Right ventricle myocardium superior (tissue), 1 donor: ENCODE measurements at regions not wholly inside any gene's neighbourhood (a gene's known extent, or its start where the extent isn't known, plus 50 kb on each side); places are given as distances from the start of the nearest gene placed in this dataset.
"Not testable (repeated sequence)": the region's sequence is repeated elsewhere in the genome, so short reads cannot be mapped to it uniquely, and the experiment has no call there.

Experiments used
- ATAC-seq: fragments of 200-7000 bp; cut with Tn5 transposase; one replicate; pipeline ENCODE4 v1.9.1; 2020; ENCODE audit warnings: mild to moderate bottlenecking; ENCODE audit not compliant: poor library complexity
- DNase-seq: peaks from one replicate; pipeline ENCODE4 v3.0.0-alpha.2; 2020
- intact Hi-C: fragments of 100-400 bp; cut with DNase I; formaldehyde crosslinking; loops from one replicate; pipeline ENCODE4 v1.11.2; 2022
- donor health status: DM: no; HTN: yes; CAD: no; lungs with severe emphysema.

DNA sequence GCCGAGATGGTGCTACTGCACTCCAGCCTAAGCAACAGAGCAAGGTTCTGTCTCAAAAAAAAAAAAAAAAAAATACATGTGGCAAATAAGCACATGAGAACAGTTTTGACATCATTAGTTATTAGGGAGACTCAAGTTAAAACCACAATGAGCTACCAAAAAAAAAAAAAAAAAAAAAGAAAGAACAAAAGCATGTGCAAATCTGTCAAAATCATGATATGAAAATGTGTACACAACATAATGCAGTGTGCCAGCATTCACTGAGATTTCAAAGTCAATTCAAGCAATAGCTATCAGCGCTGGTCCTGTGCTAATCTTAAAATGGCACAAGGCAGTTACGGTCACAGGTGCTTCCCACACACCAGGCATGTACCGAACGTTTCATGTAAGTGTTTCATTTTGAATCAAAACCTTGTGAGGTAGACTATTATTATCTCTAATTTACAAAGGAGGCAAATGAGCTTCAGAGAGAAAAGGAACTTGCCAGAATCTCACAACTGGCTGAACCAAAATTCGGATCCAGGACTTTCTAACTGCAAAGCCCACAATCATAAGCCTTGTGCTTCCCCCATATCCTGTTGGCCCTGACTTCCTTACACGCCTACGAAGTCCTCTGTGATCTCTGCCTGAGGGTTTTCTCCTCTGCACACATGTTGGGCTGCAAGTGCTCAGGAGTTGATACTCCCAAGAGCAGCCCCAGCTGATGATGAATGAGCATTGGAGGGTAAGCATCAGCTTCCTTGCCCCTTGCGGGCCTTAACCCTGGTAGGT lies 200.1 kb upstream of the PROK2 start:
- intact Hi-C loops = no loop called here
- no peak for DNase-seq
- ATAC-seq = no peak

DNA sequence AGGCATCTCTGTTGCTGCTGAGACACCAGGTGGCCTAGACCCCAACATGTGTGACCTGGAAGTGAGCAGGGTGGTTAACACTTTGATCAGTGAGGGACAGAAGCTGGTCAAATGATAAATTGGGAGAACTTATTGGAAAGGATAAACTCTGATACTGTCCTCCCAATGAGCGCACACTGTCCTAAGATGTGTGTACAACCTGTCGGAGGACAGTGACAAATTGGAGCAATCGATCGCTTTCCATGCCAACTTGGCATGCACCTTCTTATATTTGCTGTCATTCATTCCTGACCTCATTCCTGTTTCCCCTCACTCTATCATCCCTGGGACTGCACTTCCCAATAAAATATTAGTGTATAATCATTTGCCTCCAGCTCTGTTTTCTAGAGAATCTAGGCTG lies 198.7 kb upstream of the PROK2 start:
- ATAC-seq (no peak), DNase-seq (no peak)
- intact Hi-C loops = no loop called here

DNA sequence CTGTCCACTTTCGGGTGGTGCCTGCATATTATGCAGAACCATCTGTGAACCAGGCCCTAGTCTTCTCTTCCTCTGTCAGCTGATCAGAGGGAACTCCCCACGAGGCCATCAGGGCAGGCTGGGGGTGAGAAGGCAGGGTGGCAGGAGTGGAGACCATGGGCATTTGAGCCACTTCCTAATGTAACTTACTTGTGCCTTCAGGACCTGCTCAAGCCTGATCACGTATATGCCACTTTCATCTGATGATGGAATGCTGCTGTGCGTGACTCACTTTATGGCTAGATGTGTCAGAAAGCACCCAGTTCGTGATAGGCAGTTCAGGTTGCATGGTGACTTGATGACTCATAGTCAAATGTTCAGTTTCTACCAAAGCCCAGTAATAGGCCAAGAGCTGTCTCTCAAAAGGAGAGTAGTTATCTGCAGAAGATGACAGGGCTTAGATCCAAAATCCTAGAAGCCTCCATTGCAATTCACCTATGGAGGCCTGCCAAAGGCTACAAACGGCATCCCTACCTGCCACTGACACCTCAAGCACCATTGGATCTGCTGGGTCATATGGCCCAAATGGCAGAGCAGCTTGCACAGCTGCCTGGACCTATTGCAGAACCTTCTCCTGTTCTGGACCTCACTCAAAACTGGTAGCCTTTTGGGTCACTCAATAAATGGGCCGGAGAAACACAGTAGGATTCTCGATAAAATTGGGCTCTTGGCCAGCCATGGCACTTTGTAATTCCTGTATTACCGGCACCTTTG lies 197.7 kb upstream of the PROK2 start:
- intact Hi-C loops, ATAC-seq, DNase-seq: not testable (repeated sequence)

DNA sequence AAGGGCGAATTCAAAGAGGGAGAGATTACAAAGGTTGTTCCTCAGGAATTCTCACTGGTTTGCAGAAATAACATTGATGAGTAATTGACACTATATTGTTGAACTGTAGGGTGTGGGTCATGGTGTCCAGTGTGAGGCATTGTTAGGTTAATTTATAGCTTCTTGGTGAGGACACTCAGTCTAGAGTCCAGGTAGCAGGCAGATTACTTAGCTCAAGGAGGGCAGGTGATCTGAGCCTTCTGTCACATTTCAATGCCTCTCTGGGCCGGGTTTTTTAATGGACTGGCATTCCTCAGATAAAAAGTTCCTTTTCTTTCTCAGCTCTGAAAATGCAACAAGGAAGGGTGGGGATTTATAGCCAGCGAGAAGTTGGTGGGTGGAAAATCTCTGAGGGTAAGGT lies 194.2 kb upstream of the PROK2 start:
- DNase-seq (no peak), ATAC-seq (no peak)
- intact Hi-C loops = no loop called here

DNA sequence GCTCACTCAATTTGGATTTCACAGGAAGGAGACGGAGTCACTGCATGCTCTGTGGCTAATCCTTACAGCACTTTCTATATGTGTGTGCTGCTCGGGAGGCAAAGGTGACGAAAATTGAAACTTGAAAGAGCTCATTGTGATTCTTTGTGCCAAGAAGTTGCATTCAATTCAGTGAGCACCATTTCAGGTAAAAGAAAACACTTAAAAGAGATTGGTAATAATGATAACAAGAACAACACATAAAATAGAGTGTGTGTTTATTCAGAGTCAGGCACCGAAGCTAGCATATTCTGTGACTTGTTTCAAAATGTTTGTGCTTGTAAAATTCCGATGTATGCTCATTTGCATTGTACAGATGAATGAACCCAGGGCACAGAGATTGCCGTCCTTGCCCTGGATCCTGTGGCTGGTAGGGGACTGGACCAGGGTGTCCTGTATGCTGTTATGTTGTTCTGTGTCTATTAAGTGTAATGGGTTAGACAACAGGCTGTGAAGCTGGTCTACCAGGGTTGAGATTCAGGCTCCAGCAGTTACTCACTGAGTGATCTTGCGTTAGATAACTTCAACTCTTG lies 193.3 kb upstream of the PROK2 start:
- ATAC-seq = no peak
- DNase-seq = no peak
- intact Hi-C loops = no loop called here

DNA sequence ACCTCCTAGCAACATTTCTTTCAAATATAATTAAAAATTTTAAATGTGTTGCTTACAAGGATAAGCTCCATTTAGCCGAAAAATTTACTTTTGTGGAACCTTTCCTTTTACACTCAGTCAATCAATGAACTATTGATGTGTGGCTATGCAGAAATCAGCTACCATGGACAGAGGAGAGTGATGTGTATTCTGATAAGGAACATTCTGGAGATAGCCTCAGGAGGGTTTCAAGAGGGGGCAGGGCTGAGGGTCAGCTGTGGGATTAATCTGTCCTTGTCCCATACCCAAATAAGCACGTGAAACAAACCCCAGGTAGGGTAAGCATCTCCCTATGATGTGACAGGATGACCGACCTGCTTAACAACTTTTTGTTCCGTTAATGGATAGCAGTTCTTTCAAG lies 192.6 kb upstream of the PROK2 start:
- intact Hi-C loops = no loop called here
- DNase-seq (no peak), ATAC-seq (no peak)

DNA sequence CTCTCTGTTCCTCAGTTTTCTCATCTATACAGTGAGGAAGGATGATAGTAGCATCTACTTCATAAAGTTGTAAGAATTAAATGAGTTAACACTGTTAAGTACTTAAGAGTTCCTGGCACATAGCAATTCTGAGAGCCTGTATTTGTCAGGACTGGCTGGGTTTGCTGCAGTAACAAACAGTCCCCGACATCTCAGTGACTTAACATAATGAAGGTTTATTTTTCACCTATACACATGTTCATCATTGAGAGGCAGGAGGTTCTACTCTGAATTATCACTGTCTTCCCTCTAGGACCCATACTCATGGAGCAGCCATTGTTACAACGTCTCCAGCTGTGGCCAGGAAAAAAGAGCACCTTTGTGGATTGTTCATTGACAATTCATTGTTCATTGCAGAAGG lies 190.6 kb upstream of the PROK2 start:
- DNase-seq = no peak
- no peak for ATAC-seq
- intact Hi-C loops = no loop called here

DNA sequence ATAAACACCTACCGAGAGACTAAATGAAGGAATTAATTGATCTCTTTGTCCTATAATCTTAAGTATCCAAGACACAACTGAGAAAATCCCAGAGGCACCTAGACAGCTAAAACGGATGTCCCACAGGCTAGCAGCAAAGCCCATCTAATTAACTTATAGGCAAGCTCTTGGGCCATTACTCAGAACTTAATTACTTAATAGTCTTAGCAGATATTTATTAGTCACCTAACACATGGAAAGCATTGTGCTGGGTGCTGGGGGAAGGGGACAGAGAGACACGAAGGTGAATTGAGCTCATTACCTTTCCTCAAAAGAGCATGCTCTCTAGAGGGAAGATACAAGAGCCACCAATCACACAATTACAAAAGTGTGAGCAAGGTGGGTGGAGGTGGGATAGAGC lies 189.8 kb upstream of the PROK2 start:
- intact Hi-C loops = no loop called here
- ATAC-seq (no peak), DNase-seq (no peak)

DNA sequence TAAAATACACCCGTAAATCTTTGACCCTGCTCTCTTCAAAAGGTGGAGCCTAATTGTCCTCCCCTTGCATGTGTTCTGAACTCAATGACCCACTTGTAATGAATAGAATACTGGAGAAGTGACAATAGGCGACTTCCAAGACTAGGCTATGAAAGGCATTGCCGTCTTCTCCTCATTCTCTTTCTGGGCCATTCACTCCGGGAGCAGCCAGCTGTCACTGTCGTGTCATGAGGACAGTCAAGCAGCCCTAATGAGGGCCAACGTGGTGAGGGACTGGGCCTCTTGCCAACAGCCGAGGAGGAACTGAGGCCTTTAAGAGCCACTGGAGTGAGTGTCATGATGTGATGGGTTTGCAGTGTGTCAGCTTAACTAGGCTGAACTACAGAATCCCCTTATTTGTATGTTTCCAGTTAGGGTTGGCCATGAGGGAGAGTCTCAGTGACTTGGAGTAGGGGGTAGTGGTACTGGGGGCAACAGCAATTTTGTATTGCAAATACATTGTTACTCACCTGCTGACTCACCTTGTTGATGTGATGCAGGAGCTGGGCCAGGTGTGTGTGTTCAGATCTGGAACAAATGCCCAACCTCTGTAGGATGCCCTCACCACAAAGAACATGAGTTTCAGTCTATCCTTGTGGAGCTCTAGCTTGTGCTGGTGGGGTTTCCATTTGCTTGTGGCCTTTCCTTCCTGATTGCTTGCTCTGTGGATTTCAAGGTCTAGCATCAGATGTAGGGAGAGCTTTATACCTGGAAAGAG lies 188.5 kb upstream of the PROK2 start:
- peak; percentile 49 for ATAC-seq
- DNase-seq = peak; percentile 62

DNA sequence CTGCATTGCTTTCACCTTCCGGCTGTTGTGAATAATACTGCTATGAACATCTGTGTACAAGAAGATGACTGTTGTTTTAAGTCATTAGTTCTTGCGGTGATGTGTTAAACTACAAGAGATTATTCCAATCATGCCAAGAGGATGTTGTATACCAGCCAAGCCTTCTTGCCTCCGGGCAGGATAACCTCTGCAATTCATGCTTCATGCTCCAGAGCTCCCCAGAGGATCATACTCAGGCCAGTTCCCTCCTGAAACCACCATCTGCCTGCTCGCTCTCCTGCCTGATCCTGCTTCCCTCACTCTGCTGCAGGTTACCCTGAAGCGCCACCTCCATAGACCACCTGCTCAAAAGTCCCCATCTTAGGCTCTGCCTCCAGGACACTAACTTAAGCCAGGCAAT lies 187.1 kb upstream of the PROK2 start:
- DNase-seq (no peak), ATAC-seq (no peak)
- intact Hi-C loops = no loop called here

More for the DNA sequence above, 188.5 kb upstream of the PROK2 start:
- intact Hi-C loops = no loop called here

DNA sequence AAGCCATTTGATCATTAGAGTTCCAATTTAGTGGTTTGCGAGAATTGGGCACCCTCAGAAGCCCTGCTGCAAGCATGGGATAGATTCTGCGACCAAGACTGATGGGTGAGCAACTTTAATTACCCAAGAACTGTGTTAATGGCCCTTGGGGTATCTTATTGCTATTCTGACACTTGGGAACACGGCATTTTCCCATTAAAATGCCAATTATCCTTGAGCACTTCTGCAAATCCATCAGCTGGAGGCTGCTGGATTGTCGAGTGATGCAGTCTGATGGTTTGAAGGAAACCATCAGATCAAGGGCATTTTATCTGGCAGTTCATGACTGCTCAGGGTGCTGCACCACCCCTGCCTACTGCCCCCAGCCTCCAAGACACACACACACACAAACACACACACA lies 183.6 kb upstream of the PROK2 start:
- DNase-seq = no peak
- no peak for ATAC-seq
- intact Hi-C loops = no loop called here

DNA sequence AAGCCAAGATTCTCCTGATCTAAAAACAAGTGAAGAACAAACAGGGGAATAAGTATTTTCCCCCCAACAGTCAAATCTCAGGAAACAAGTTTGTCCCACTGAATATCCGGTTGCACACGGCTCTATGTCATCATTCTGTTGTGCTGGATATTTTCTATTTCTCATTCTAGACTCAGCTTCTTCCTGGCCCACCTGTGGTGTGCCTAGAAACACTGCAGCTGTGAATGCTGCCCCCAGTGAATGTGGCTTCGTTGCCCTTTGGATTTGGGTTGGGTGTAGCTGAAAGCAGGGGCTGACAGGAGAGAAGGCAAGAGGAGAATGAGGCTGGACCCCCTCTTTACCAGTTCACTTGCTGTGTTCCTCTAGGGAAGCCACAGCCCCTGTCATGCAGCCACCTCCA lies 181.2 kb upstream of the PROK2 start:
- intact Hi-C loops = no loop called here
- ATAC-seq (no peak), DNase-seq (no peak)

DNA sequence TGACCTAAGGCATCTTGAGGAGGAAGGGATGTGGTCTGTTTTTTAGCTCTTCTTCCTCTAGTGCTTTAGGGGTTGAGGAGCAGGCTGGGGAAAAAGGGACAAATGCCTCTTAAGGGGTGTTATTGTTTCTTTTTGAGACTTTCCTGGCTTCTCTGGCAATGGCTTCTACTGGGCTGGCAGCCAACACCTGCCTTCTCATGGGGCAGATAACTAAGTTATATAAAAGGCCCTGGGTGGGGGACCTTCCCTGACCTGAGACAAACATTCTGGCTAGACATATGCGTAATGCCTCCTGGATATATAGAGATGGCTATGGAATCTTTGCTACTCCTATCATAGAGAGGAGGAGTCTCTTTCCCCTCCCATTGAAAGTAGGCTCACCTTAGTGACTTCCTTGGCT lies 179.2 kb upstream of the PROK2 start:
- DNase-seq = no peak
- intact Hi-C loops = no loop called here
- no peak for ATAC-seq

DNA sequence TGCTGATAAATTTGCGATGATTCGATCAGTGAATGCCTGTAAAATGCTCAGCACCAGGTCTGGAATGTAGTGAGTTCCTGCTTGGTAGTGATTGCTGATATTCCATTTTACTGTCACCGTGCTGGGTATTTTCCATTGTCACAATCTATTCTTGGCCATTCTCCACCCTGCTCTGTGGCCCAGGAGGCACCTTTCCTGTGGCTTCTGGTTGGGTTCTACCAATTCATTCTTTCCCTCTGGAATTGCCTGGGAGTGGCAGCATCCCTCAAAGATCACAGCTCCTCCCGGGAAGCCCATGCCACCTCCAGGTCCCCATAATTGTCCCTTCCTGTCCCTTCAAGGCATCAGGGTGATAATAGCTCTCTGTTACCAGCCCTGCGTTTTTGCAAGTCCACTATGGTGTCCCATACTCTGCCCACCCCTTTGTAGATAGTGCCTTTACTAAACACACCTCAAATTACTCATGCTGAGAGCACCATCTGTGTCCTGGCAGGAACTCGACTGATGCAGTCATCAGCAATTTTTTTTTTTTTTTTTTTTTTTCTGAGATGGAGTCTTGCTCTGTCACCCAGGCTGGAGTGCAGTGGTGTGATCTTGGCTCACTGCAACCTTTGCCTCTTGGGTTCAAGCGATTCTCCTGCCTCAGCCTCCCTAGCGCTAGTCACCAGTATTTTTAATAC lies 177.8 kb upstream of the PROK2 start:
- intact Hi-C loops = no loop called here
- DNase-seq = no peak
- no peak for ATAC-seq

DNA sequence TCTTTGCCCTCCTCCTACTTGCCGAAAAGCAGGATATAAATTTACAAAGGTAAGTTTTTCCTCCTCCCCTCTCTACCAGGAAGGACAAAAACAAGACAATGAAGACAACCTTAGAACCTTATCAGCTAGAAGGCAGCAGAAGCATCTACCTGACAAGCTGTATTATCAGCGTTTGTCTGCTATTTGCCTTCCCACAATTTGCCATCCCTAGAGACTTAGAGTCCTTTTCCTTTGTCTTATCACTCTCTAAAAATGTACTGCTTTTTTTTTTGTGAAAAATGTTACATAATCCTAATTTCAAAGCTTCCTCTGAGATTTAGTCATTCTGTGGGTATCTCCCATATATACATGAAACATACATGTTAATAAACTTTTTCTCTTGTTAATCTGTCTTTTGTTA lies 176.9 kb upstream of the PROK2 start:
- intact Hi-C loops = no loop called here
- ATAC-seq (no peak), DNase-seq (no peak)

DNA sequence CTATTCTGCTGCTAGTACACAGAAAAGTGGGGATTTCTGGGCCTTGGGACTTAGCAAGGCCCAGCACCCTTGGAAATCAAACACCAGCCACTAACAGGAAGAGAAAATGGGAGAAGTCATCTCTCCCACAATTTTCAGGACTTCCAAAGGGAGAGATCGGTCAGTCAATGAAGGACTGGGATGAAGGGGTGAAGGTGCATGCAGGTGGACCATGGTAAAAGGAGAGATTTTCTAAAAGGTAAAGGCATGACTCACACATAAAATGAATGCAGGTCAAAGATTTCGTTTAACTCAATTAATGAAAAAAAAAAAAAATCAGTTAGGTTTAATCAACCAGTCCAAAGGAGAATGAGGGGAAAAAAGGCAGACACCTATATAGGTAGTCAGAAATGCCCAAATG lies 176.4 kb upstream of the PROK2 start:
- DNase-seq (no peak), ATAC-seq (no peak)
- intact Hi-C loops = no loop called here

DNA sequence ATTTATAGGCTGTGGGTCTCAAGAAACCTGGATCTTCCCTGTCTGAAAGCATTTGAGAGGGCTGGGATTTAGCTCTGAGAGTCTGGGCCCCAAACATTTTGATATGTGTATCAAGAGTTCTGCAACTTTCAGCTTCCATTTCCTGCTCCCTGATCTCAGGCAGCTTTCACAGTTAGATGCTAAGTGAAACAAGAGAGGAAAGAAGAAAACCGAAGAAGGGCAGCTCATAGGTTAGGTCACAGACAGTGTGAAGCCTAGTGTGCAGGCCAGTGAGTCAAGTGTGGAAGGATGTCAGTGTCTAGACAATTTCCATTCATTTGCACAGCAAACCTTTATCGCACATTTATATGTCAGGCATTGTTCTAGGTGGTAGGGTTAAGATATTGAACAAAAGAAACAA lies 173.6 kb upstream of the PROK2 start:
- intact Hi-C loops = loop anchor here (10.0 kb wide), 1 partner anchor 856 kb away; no protein-coding TSS in a partner anchor
- ATAC-seq (no peak), DNase-seq (no peak)

DNA sequence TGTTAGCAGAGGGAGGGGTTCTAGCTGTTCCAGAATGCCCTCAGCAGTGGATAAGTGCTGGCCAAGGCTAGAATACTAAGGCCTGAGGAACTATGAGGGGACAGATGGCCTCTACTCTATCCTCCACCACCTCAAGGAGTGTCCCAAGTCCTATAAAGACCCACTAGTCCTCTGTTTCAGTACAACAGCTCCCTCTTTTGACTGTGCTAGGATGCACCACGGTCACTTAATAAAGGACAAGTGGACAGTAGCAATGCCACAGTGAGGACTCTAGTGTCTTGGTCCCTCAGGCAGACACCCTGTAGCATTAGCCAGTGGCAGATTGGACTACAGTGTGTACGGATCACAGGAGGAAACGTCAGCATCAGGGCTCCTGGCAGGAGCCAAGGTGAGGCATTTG lies 171.8 kb upstream of the PROK2 start:
- ATAC-seq (no peak), DNase-seq (no peak)
- intact Hi-C loops = loop anchor here (10.0 kb wide), 1 partner anchor 858 kb away; no protein-coding TSS in a partner anchor

DNA sequence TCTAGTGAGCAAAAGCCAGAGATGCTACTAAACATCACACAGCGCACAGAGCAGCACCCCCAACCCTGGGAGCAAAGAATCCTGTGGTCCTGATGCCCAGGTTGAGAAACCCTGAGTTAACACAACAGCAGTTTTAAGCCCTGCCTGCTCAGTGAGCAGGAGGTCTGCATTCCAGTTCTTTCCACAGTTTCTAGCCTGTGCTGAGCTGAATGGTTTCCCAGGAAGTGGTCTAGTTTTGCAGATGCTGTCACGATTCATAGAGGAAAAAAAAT lies 171.1 kb upstream of the PROK2 start:
- ATAC-seq (no peak), DNase-seq (no peak)
- intact Hi-C loops = loop anchor here (10.0 kb wide), 1 partner anchor 859 kb away; no protein-coding TSS in a partner anchor
